HL-60 (cell line): ENCODE measurements at regions not wholly inside any gene's neighbourhood (a gene's known extent, or its start where the extent isn't known, plus 50 kb on each side); places are given as distances from the start of the nearest gene placed in this dataset.

Experiments used
- POLR2AphosphoS5 ChIP-seq: IDR thresholded peaks from 2 replicates; pipeline ENCODE4 v1.6.1; 2012; ENCODE audit warnings: low read depth
- TF ChIP-seq, protein P1 (sequence below): IDR thresholded peaks from one replicate; pipeline ENCODE4 v1.5.1; 2011; ENCODE audit warnings: low read length, control low read depth, inconsistent platforms; ENCODE audit not compliant: insufficient read depth
- TF ChIP-seq, protein P2 (sequence below): IDR thresholded peaks from 2 replicates; pipeline ENCODE4 v1.6.1; 2012; ENCODE audit warnings: low read depth; ENCODE audit not compliant: insufficient replicate concordance

DNA sequence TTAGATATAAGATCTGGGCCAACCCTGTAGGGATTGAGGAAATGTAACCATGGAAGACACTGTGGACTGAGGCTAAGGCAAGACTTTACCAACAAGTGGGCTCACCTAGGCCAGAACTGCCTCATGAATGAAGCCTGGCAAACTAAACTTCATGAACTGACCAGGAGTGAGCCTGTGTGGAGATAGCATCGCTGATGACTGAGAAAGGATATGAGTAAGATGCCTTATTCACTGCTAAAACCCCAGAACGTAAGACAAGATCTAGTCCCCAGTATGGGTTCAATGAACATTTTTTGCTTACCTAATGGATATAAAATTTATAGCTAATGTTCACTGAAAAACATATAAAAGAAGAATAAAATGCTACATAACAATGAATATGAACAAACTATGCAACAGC, 399.8 kb downstream of the SATB2 start:
- TF ChIP-seq POLR2AphosphoS5, result no peak
- TF ChIP-seq, protein P1, sequence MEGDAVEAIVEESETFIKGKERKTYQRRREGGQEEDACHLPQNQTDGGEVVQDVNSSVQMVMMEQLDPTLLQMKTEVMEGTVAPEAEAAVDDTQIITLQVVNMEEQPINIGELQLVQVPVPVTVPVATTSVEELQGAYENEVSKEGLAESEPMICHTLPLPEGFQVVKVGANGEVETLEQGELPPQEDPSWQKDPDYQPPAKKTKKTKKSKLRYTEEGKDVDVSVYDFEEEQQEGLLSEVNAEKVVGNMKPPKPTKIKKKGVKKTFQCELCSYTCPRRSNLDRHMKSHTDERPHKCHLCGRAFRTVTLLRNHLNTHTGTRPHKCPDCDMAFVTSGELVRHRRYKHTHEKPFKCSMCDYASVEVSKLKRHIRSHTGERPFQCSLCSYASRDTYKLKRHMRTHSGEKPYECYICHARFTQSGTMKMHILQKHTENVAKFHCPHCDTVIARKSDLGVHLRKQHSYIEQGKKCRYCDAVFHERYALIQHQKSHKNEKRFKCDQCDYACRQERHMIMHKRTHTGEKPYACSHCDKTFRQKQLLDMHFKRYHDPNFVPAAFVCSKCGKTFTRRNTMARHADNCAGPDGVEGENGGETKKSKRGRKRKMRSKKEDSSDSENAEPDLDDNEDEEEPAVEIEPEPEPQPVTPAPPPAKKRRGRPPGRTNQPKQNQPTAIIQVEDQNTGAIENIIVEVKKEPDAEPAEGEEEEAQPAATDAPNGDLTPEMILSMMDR, result no peak
- TF ChIP-seq, protein P2, sequence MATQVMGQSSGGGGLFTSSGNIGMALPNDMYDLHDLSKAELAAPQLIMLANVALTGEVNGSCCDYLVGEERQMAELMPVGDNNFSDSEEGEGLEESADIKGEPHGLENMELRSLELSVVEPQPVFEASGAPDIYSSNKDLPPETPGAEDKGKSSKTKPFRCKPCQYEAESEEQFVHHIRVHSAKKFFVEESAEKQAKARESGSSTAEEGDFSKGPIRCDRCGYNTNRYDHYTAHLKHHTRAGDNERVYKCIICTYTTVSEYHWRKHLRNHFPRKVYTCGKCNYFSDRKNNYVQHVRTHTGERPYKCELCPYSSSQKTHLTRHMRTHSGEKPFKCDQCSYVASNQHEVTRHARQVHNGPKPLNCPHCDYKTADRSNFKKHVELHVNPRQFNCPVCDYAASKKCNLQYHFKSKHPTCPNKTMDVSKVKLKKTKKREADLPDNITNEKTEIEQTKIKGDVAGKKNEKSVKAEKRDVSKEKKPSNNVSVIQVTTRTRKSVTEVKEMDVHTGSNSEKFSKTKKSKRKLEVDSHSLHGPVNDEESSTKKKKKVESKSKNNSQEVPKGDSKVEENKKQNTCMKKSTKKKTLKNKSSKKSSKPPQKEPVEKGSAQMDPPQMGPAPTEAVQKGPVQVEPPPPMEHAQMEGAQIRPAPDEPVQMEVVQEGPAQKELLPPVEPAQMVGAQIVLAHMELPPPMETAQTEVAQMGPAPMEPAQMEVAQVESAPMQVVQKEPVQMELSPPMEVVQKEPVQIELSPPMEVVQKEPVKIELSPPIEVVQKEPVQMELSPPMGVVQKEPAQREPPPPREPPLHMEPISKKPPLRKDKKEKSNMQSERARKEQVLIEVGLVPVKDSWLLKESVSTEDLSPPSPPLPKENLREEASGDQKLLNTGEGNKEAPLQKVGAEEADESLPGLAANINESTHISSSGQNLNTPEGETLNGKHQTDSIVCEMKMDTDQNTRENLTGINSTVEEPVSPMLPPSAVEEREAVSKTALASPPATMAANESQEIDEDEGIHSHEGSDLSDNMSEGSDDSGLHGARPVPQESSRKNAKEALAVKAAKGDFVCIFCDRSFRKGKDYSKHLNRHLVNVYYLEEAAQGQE, result no peak
